NT2/D1 (cell line): ENCODE measurements at regions not wholly inside any gene's neighbourhood (a gene's known extent, or its start where the extent isn't known, plus 50 kb on each side); places are given as distances from the start of the nearest gene placed in this dataset.

Experiments used
- SUZ12 ChIP-seq: IDR thresholded peaks from 2 replicates; pipeline ENCODE4 v1.6.1; 2011; ENCODE audit not compliant: insufficient read length, insufficient read depth; ENCODE audit errors: extremely low read depth
- YY1 ChIP-seq: IDR thresholded peaks from 2 replicates; pipeline ENCODE4 v1.6.1; 2011; ENCODE audit not compliant: insufficient read length, insufficient read depth
- ZNF274 ChIP-seq: IDR thresholded peaks from 2 replicates; pipeline ENCODE4 v1.6.1; 2011; ENCODE audit warnings: mild to moderate bottlenecking, low read depth, low read length

DNA sequence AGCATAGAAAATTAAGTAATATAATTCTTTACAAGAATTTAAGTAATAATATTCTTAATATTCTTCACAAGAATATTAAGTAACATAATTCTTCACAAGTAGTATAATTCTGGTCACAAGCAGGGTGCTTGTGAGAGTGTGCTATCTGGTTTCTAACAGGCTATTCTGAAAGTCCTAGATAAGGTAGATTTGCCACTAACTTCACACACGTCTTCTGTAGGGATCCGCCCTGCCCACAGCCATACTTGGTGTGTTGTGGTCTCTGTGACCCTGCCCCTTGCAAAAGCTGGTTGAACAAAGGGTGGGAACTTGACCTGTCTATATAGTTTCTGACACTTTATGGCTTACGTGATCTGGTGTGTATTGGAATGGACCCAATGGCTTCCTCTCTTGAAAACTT lies 253.4 kb upstream of the MDFIC2 start:
- no peak for TF ChIP-seq YY1
- TF ChIP-seq ZNF274: no peak
- TF ChIP-seq SUZ12: no peak
